K562 (cell line): ENCODE measurements at regions not wholly inside any gene's neighbourhood (a gene's known extent, or its start where the extent isn't known, plus 50 kb on each side); places are given as distances from the start of the nearest gene placed in this dataset.

ENCODE experiments used
- ATAC-seq: fragments of 200-7000 bp; cut with Tn5 transposase; 3 replicates; pipeline ENCODE4 v1.9.1; 2020; ENCODE audit warnings: moderate library complexity
- BruUV-seq: library from RNA; stranded (reverse); fragments of 400-500 nt; replicated peaks from 2 replicates; lab custom pipeline; 2021; lab: Mats Ljungman, UMichigan
- CTCF ChIA-PET: fragments of 300-600 bp; formaldehyde crosslinking; extraction: SDS; loops from one replicate; lab custom pipeline; 2021; ENCODE audit warnings: low intra/inter-chr PET ratio; lab: Yijun Ruan, JAX
- POLR2A ChIA-PET: fragments of 300-600, 350-650 bp; sonication (Branson Sonifier 250); formaldehyde crosslinking; extraction: SDS; loops from one replicate; lab custom pipeline; 2021; ENCODE audit warnings: antibody characterized with exemption, inconsistent platforms; lab: Yijun Ruan, JAX
- DNase-seq, 4 experiments: peaks; one replicate each; pipeline versions ENCODE4 v3.0.0 to v3.0.0-alpha.2; 2011 to 2018; ENCODE audit warnings: low spot score in 3 of 4, mixed read lengths in 3 of 4; ENCODE audit errors: extremely low read depth in 1 of 4
- FAIRE-seq: peaks from 2 replicates; lab custom pipeline; 2011; peaks lifted over from hg19 to GRCh38; lab: Jason Lieb, UNC
- H2AFZ ChIP-seq: 2 replicates; pipeline ENCODE4 v1.6.0; 2011; ENCODE audit warnings: low read depth, low read length, control low read depth, inconsistent platforms
- H3K27ac ChIP-seq: fragments of 200-600 bp; 3 replicates; pipeline ENCODE4 v1.8.0; 2011; ENCODE audit warnings: low read depth, mild to moderate bottlenecking, control low read depth, inconsistent platforms, low read length, moderate library complexity, mixed read lengths; ENCODE audit errors: extremely low read depth
- H3K27me3 ChIP-seq, 2 experiments: fragments of 300-600 bp in 1 of 2; 2 replicates in 1 of 2; 3 replicates in 1 of 2; pipeline versions ENCODE4 v1.6.0 to v1.8.0; 2011; ENCODE audit warnings: inconsistent platforms in 2 of 2, low read length in 2 of 2, mild to moderate bottlenecking in 1 of 2, mixed read lengths in 1 of 2, moderate library complexity in 1 of 2; ENCODE audit not compliant: control insufficient read depth in 2 of 2, insufficient read depth in 2 of 2
- H3K36me3 ChIP-seq: fragments of 300-600 bp; 3 replicates; pipeline ENCODE4 v1.8.0; 2011; ENCODE audit warnings: mild to moderate bottlenecking, low read length, inconsistent platforms; ENCODE audit not compliant: control insufficient read depth, insufficient read depth
- H3K4me1 ChIP-seq, 2 experiments: fragments of 200-600 bp in 1 of 2; replicated peaks in 1 of 2; 2 replicates in 1 of 2; 3 replicates in 1 of 2; pipeline versions ENCODE4 v1.5.1 to v1.8.0; 2011; ENCODE audit warnings: inconsistent platforms in 2 of 2, low read length in 2 of 2, mild to moderate bottlenecking in 1 of 2, mixed read lengths in 1 of 2, moderate library complexity in 1 of 2; ENCODE audit not compliant: control insufficient read depth in 2 of 2, insufficient read depth in 2 of 2
- H3K4me2 ChIP-seq: 2 replicates; pipeline ENCODE4 v1.6.1; 2011; ENCODE audit warnings: low read length, control low read depth, inconsistent platforms, mixed read lengths; ENCODE audit not compliant: insufficient read depth
- H3K4me3 ChIP-seq: fragments of 200-600 bp; sonication (generic), shearing (Covaris generic); 2 replicates; pipeline ENCODE4 v1.5.1; 2016; ENCODE audit warnings: control low read depth, inconsistent platforms
- H3K79me2 ChIP-seq: fragments of 200-600 bp; 3 replicates; pipeline ENCODE4 v1.8.0; 2011; ENCODE audit warnings: low read length, inconsistent platforms; ENCODE audit not compliant: control insufficient read depth, insufficient read depth
- H3K9ac ChIP-seq, 2 experiments: 2 replicates each; pipeline versions ENCODE4 v1.6.0 to v1.6.1; 2011; ENCODE audit warnings: low read depth in 2 of 2, low read length in 2 of 2, control low read depth in 1 of 2, inconsistent platforms in 1 of 2, mild to moderate bottlenecking in 1 of 2, mixed read lengths in 1 of 2; ENCODE audit not compliant: insufficient read depth in 1 of 2
- H3K9me1 ChIP-seq: one replicate; pipeline ENCODE4 v1.6.0; 2011; ENCODE audit warnings: inconsistent platforms, mild to moderate bottlenecking, low read length, moderate library complexity; ENCODE audit not compliant: control insufficient read depth, insufficient read depth
- H3K9me3 ChIP-seq: replicated peaks from 2 replicates; pipeline ENCODE4 v1.5.1; 2011; ENCODE audit warnings: low read depth, low read length, inconsistent platforms; ENCODE audit not compliant: control insufficient read depth, insufficient read depth
- H4K20me1 ChIP-seq: replicated peaks from 2 replicates; pipeline ENCODE4 v1.6.1; 2011; ENCODE audit warnings: low read length, inconsistent platforms, mixed read lengths; ENCODE audit not compliant: control insufficient read depth, insufficient read depth
- ATF1 ChIP-seq, 2 experiments: fragments of 450-650 bp in 1 of 2; IDR thresholded peaks; 2 replicates each; pipeline ENCODE4 v1.6.1; 2016; ENCODE audit warnings: missing compliant biosample characterization in 1 of 2, missing genetic modification characterization in 1 of 2
- CAMTA2 ChIP-seq: fragments of 250-450 bp; sonication (Bioruptor Pico); conservative IDR thresholded peaks from 2 replicates; pipeline ENCODE4 v1.5.1; 2022
- CHD2 ChIP-seq: IDR thresholded peaks from 2 replicates; pipeline ENCODE4 v1.6.1; 2011; ENCODE audit warnings: low read depth, low read length
- DNMT1 ChIP-seq: fragments of 450-650 bp; IDR thresholded peaks from 2 replicates; pipeline ENCODE4 v1.6.1; 2016; ENCODE audit warnings: antibody characterized with exemption, mild to moderate bottlenecking
- EGR1 ChIP-seq: fragments of 450-650 bp; conservative IDR thresholded peaks from 2 replicates; pipeline ENCODE4 v1.6.1; 2017; ENCODE audit warnings: mild to moderate bottlenecking
- ETS2 ChIP-seq: IDR thresholded peaks from 2 replicates; pipeline ENCODE4 v1.6.1; 2016; ENCODE audit warnings: borderline replicate concordance, missing genetic modification characterization, mild to moderate bottlenecking, moderate library complexity, missing compliant biosample characterization; ENCODE audit not compliant: poor library complexity, severe bottlenecking
- HDAC8 ChIP-seq: fragments of 450-650 bp; IDR thresholded peaks from 2 replicates; pipeline ENCODE4 v1.6.1; 2016; ENCODE audit warnings: mild to moderate bottlenecking, missing genetic modification characterization, moderate library complexity, missing compliant biosample characterization
- MEF2D ChIP-seq: conservative IDR thresholded peaks from 2 replicates; pipeline ENCODE4 v1.6.1; 2016; ENCODE audit warnings: low read depth, missing genetic modification characterization, missing compliant biosample characterization
- NEUROD1 ChIP-seq: fragments of 150-350 bp; IDR thresholded peaks from 2 replicates; pipeline ENCODE4 v1.6.1; 2014; ENCODE audit warnings: borderline replicate concordance, low read length, low read depth; ENCODE audit not compliant: partially characterized antibody
- PCBP1 ChIP-seq: fragments of 200-400 bp; formaldehyde crosslinking; IDR thresholded peaks from 2 replicates; pipeline ENCODE4 v1.6.1; 2018; ENCODE audit warnings: mild to moderate bottlenecking, low read depth, low read length; ENCODE audit not compliant: poor library complexity, severe bottlenecking
- POLR2G ChIP-seq: fragments of 200-400 bp; formaldehyde crosslinking; IDR thresholded peaks from 2 replicates; pipeline ENCODE4 v1.6.1; 2017; ENCODE audit warnings: low read depth, mild to moderate bottlenecking, antibody characterized with exemption, low read length, moderate library complexity
- RAD51 ChIP-seq: fragments of 450-650 bp; IDR thresholded peaks from 2 replicates; pipeline ENCODE4 v1.7.1; 2016; ENCODE audit warnings: low read depth, mild to moderate bottlenecking, borderline replicate concordance
- THRAP3 ChIP-seq: fragments of 450-650 bp; IDR thresholded peaks from 2 replicates; pipeline ENCODE4 v1.6.1; 2016; ENCODE audit warnings: mild to moderate bottlenecking, inconsistent platforms, borderline replicate concordance
- TRIM24 ChIP-seq, 2 experiments: fragments of 450-650 bp; IDR thresholded peaks; 2 replicates each; pipeline ENCODE4 v1.6.1; 2016
- ZNF165 ChIP-seq: fragments of 250-450 bp; sonication (Bioruptor Pico); IDR thresholded peaks from 2 replicates; pipeline ENCODE4 v1.4.0; 2020; ENCODE audit warnings: borderline replicate concordance
- ZNF408 ChIP-seq: fragments of 250-450 bp; sonication (Bioruptor Pico); IDR thresholded peaks from 2 replicates; pipeline ENCODE4 v1.4.0; 2020; ENCODE audit warnings: low read depth, mild to moderate bottlenecking, moderate library complexity
- ZNF79 ChIP-seq: fragments of 250-450 bp; sonication (Bioruptor Pico); IDR thresholded peaks from 2 replicates; pipeline ENCODE4 v1.4.0; 2020; ENCODE audit warnings: low read depth, mild to moderate bottlenecking, moderate library complexity
- WGBS: fragments of 100-300 bp; shearing (Covaris generic); methylation state at CpG from one replicate; pipeline ENCODE4 v1.1.6; 2016; ENCODE audit warnings: low coverage, mixed read lengths; ENCODE audit not compliant: insufficient coverage; ENCODE audit errors: missing lambda C conversion rate; 5-methylcytosine and 5-hydroxymethylcytosine counted together
- in situ Hi-C: fragments of 300-500 bp; cut with MboI; formaldehyde crosslinking; loops from 4 replicates; pipeline ENCODE4 v1.15.0; 2018; ENCODE audit warnings: inconsistent platforms, mixed read lengths
- intact Hi-C: fragments of 100-400 bp; cut with micrococcal nuclease; formaldehyde crosslinking; loops from 2 replicates; pipeline ENCODE4 v1.14.2; 2022
- TF ChIP-seq, protein P1 (sequence below): sonication (generic); formaldehyde crosslinking; IDR thresholded peaks from 2 replicates; pipeline ENCODE4 v1.8.0; 2022; ENCODE audit warnings: missing genetic modification reagents, mild to moderate bottlenecking, borderline replicate concordance
- TF ChIP-seq, protein P2 (sequence below): fragments of 250-450 bp; sonication (Bioruptor Pico); IDR thresholded peaks from 2 replicates; pipeline ENCODE4 v1.4.0; 2020; ENCODE audit warnings: borderline replicate concordance
- TF ChIP-seq, protein P3 (sequence below): fragments of 150-350 bp; conservative IDR thresholded peaks from 2 replicates; pipeline ENCODE4 v1.6.1; 2014; ENCODE audit warnings: low read length

DNA sequence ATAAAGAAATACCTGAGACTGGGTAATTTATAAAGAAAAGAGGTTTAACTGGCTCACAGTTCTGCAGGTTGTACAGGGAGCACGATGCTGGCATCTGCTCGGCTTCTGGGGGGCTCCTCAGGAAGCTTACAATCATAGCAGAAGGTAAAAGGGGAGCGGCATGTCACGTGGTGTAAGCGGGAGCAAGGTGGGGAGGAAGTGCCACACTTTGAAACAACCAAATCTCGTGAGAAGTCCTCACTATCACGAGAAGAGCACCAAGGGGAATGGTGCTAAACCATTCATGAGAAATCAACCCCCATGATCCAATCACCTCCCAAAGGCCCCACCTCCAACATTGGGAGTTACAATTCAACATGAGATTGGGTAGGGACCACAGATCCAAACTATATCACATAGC, 67.7 kb downstream of the AKR1B1 start:
- 0% methylated on average over 7 of the region's 7 CpGs for WGBS
- H2AFZ ChIP-seq = no peak overlapping the region
- no peaks in the 10 kb centered on the region for H3K9me1 ChIP-seq
- in situ Hi-C loops = no loop called here
- no peak overlapping the region for H3K9ac ChIP-seq
- DNase-seq = no peak
- H3K4me2 ChIP-seq = no peak overlapping the region
- ChIA-PET POLR2A (no interaction called here), CTCF (interaction anchor here (0.6 kb wide), 1 partner anchor 683 kb away, joined by 3 read pairs; no protein-coding TSS in a partner anchor)
- no peak for ATAC-seq
- H3K36me3 ChIP-seq = no peaks in the 10 kb centered on the region
- H3K4me3 ChIP-seq = no peak overlapping the region
- H3K4me1 ChIP-seq = no peaks in the 10 kb centered on the region
- peaks cover 7 to 8% of the 10 kb centered on the region in 2 experiments; a peak in 3 of 5 replicates for H3K27me3 ChIP-seq
- FAIRE-seq = no peak
- H4K20me1 ChIP-seq = no peaks in the 10 kb centered on the region
- no peak overlapping the region for H3K27ac ChIP-seq
- H3K9me3 ChIP-seq = no peaks in the 10 kb centered on the region
- no peaks in the 10 kb centered on the region for H3K79me2 ChIP-seq
- BruUV-seq = no TSS peak
- intact Hi-C loops = no loop called here
- no peak for TF ChIP-seq THRAP3
- no peak for TF ChIP-seq DNMT1
- no peak for TF ChIP-seq HDAC8
- TF ChIP-seq CHD2 = peak; percentile 75
- TF ChIP-seq MEF2D (tag) = no peak
- no peak for TF ChIP-seq CAMTA2 (CRISPR knock-in tag)
- no peak for TF ChIP-seq ZNF165
- TF ChIP-seq EGR1 = no peak
- TF ChIP-seq NEUROD1 = no peak
- TF ChIP-seq ATF1 (CRISPR knock-in tag; IDR thresholded peaks at IDR 0.05) = no peak
- no peak for TF ChIP-seq ATF1 (tag; IDR thresholded peaks at IDR 0.05)
- TF ChIP-seq, protein P1, sequence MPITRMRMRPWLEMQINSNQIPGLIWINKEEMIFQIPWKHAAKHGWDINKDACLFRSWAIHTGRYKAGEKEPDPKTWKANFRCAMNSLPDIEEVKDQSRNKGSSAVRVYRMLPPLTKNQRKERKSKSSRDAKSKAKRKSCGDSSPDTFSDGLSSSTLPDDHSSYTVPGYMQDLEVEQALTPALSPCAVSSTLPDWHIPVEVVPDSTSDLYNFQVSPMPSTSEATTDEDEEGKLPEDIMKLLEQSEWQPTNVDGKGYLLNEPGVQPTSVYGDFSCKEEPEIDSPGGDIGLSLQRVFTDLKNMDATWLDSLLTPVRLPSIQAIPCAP = no peak
- TF ChIP-seq, protein P2, sequence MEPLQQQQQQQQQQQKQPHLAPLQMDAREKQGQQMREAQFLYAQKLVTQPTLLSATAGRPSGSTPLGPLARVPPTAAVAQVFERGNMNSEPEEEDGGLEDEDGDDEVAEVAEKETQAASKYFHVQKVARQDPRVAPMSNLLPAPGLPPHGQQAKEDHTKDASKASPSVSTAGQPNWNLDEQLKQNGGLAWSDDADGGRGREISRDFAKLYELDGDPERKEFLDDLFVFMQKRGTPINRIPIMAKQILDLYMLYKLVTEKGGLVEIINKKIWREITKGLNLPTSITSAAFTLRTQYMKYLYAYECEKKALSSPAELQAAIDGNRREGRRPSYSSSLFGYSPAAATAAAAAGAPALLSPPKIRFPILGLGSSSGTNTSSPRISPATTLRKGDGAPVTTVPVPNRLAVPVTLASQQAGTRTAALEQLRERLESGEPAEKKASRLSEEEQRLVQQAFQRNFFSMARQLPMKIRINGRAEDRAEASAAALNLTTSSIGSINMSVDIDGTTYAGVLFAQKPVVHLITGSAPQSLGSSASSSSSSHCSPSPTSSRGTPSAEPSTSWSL (CRISPR knock-in tag) = no peak
- no peak for TF ChIP-seq ZNF408 (CRISPR knock-in tag)
- TF ChIP-seq ZNF79 (CRISPR knock-in tag) = no peak
- TF ChIP-seq POLR2G = no peak
- TF ChIP-seq, protein P3, sequence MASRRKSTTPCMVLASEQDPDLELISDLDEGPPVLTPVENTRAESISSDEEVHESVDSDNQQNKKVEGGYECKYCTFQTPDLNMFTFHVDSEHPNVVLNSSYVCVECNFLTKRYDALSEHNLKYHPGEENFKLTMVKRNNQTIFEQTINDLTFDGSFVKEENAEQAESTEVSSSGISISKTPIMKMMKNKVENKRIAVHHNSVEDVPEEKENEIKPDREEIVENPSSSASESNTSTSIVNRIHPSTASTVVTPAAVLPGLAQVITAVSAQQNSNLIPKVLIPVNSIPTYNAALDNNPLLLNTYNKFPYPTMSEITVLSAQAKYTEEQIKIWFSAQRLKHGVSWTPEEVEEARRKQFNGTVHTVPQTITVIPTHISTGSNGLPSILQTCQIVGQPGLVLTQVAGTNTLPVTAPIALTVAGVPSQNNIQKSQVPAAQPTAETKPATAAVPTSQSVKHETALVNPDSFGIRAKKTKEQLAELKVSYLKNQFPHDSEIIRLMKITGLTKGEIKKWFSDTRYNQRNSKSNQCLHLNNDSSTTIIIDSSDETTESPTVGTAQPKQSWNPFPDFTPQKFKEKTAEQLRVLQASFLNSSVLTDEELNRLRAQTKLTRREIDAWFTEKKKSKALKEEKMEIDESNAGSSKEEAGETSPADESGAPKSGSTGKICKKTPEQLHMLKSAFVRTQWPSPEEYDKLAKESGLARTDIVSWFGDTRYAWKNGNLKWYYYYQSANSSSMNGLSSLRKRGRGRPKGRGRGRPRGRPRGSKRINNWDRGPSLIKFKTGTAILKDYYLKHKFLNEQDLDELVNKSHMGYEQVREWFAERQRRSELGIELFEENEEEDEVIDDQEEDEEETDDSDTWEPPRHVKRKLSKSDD = no peak
- TF ChIP-seq PCBP1 = no peak
- no peak for TF ChIP-seq TRIM24 (IDR thresholded peaks at IDR 0.05)
- TF ChIP-seq ETS2 = no peak
- TF ChIP-seq RAD51 = peak; percentile 60; the same call in 1 of the 2 replicates
